ENCODE measurements at regions not wholly inside any gene's neighbourhood (a gene's known extent, or its start where the extent isn't known, plus 50 kb on each side); places are given as distances from the start of the nearest gene placed in this dataset.

DNA sequence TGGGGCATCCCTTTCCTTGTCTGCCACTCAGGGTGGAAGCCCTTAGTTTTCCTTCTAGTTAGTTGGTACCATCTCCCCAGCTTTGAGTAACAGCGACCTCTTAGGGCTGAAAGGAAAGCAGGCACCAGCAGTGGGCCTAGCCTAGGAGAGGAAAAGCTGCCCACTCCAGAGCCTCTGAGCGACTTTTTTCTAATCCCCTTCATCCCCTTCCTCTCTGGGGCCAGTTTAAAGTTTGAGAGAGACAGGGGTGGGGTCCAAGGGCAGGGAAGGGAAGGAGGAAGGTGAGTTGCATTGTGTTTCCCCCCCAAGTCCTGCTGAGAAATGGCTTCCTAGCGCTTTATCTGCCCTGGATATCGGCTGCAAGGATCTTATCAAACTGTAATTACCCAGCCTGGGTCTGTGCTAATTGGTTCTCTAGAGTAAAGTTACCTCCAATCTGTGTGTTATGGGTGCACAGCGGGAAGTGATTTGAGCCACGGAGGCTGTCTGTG lies 573.9 kb upstream of the CADM1 start:
- 65 to 77% methylated on average over 6 of the region's 6 CpGs for WGBS, 2 donors
- no peak for DNase-seq
- H3K36me3 ChIP-seq = no peaks in the 10 kb centered on the region

DNA sequence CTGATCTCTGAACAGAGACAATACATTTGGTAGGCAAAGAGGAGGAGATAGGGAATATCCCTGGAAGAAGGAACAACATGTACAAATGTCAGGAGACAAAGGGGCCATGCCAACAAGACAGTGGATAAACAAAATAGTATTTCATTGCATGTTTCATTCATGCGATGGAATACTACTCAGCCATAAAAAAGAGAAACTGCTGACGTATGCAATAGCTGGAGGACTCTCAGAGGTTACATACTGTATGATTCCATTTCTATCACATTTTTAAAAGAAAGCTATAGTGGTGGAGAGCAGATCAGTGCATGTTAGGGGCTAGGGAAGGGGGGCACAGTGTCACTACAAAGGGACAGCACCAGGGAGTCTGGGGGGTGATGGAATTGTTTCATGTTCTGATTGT lies 572.9 kb upstream of the CADM1 start:
- DNase-seq = no peak
- Histone ChIP-seq H3K27me3 (peaks cover 0 to 25% (median 0%) of the 10 kb centered on the region in 3 donors), H3K36me3 (no peaks in the 10 kb centered on the region), H3K4me3 (no peak overlapping the region), H3K27ac (no peak overlapping the region), H3K9me3 (peaks cover 0 to 3% (median 0%) of the 10 kb centered on the region in 4 donors), H3K4me1 (peaks cover 0 to 11% (median 0%) of the 10 kb centered on the region in 4 donors)
- TF ChIP-seq EP300 (IDR thresholded peaks at IDR 0.05) (no peak), POLR2A (IDR thresholded peaks at IDR 0.05) (no peak), POLR2AphosphoS5 (IDR thresholded peaks at IDR 0.05) (no peak)
- TF ChIP-seq, protein P1, sequence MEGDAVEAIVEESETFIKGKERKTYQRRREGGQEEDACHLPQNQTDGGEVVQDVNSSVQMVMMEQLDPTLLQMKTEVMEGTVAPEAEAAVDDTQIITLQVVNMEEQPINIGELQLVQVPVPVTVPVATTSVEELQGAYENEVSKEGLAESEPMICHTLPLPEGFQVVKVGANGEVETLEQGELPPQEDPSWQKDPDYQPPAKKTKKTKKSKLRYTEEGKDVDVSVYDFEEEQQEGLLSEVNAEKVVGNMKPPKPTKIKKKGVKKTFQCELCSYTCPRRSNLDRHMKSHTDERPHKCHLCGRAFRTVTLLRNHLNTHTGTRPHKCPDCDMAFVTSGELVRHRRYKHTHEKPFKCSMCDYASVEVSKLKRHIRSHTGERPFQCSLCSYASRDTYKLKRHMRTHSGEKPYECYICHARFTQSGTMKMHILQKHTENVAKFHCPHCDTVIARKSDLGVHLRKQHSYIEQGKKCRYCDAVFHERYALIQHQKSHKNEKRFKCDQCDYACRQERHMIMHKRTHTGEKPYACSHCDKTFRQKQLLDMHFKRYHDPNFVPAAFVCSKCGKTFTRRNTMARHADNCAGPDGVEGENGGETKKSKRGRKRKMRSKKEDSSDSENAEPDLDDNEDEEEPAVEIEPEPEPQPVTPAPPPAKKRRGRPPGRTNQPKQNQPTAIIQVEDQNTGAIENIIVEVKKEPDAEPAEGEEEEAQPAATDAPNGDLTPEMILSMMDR (IDR thresholded peaks at IDR 0.05) = no peak
- WGBS, 2 donors = 94 to 95% methylated on average over 2 of the region's 2 CpGs
- intact Hi-C loops (cut with DNase I) = no loop called here

More for the DNA sequence above, 573.9 kb upstream of the CADM1 start:
- H3K4me1 ChIP-seq = peaks cover 0 to 11% (median 0%) of the 10 kb centered on the region in 4 donors
- TF ChIP-seq POLR2AphosphoS5 (IDR thresholded peaks at IDR 0.05) (no peak), POLR2A (IDR thresholded peaks at IDR 0.05) (no peak), EP300 (IDR thresholded peaks at IDR 0.05) (no peak)
- TF ChIP-seq, protein P1 (IDR thresholded peaks at IDR 0.05) = no peak
- no peak overlapping the region for H3K4me3 ChIP-seq
- intact Hi-C loops (cut with DNase I) = no loop called here
- peaks cover 0 to 3% (median 0%) of the 10 kb centered on the region in 4 donors for H3K9me3 ChIP-seq
- peaks cover 0 to 16% (median 0%) of the 10 kb centered on the region in 3 donors for H3K27me3 ChIP-seq
- no peak overlapping the region for H3K27ac ChIP-seq

DNA sequence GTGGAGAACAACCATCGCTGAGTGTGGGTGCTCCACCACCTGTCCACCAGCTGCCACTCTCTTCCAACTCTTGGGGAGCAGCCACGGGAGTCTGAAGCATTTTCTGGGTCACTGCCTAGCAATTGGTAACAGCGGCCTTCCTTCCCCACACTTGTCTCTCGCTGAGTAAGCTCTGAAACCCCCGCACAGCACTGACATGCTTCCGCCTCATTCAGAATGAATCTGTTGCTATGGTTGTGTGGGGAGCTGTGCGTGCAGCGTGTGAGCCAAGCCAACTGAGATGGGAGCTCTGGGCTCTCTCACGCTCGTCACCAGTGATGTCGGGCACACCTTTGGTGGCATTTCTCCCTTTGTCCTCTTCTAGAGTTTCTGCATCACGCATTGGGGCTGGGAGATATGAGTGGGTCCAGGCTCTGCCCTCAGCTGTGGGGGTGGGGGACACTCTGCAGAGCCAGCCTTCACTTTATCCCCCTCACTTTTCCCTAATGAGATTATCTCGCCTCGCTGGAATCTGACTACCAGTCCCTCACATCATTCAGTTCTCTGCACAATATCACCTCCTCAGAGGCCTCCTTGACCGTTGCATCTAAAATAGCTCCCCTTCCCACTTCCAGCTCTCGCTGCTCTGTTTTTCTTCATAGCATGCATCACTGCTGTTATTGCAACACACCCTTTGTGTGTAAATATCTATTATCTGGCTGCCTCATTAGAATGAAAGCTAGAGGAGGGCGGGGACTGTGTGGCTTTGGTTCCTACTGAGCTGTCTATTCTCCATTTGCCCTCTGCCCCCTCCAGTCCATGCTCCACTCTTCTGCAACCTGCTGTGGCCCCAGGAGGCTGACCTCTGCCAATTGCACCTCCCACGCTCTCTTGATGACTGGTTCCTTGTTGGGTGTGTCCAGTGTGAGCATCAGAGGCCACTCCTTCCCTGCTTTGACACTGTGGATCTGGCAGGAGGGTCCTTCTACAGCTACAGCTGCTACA lies 569.9 kb upstream of the CADM1 start:
- intact Hi-C loops (cut with DNase I) = no loop called here

DNA sequence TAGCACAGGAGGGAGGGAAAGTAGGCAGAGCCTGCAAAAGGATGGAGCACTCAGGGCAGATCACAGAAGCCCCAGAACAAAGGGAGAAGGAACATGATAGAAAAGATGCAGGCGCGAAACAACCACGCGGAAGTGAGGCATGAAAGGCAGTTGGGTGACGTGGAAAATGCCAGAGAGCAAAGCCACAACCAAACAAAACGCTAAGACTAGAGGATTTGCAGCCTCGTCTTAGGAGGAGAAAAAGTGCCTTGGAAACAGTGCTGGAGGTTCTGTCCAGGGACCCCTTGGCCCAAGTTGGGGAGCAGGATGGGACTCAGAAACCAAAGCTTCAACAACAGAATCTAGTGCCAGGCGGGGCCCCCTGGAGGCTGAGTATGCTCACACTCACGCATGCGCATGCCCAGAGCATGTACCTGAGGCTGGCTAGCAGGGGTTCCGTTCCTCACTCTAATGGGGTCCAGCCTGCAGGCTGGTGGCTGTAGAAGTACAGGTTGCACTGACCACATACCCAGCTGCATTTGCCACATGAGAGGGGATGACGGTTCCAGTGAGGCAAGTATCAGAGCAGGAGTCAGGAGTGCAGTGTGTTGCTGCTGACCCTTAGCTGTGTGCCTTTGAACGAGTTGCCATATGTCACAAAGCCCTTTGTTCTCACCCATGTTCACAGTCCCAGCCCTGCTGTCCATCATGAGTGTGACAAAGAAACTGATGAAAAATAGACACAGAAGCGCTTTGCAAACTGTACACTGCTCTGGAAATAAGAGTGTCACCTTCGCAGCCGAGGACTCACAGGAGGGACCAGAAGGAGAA lies 568.6 kb upstream of the CADM1 start:
- H3K9me3 ChIP-seq = no peaks in the 10 kb centered on the region
- no peak overlapping the region for H3K4me3 ChIP-seq
- no peaks in the 10 kb centered on the region for H3K36me3 ChIP-seq
- H3K27ac ChIP-seq = no peak overlapping the region
- peaks cover 0 to 11% (median 0%) of the 10 kb centered on the region in 4 donors for H3K4me1 ChIP-seq
- TF ChIP-seq POLR2A (IDR thresholded peaks at IDR 0.05) (no peak), EP300 (IDR thresholded peaks at IDR 0.05) (no peak), POLR2AphosphoS5 (IDR thresholded peaks at IDR 0.05) (no peak)
- TF ChIP-seq, protein P1 (IDR thresholded peaks at IDR 0.05) = no peak
- no peak for DNase-seq
- peaks cover 0 to 34% (median 0%) of the 10 kb centered on the region in 3 donors for H3K27me3 ChIP-seq
- WGBS, 2 donors = 85 to 86% methylated on average over 16 of the region's 16 CpGs
- intact Hi-C loops (cut with DNase I) = no loop called here

More for the DNA sequence above, 569.9 kb upstream of the CADM1 start:
- 57 to 64% methylated on average over 18 of the region's 18 CpGs for WGBS, 2 donors
- Histone ChIP-seq H3K9me3 (no peaks in the 10 kb centered on the region), H3K4me1 (peaks cover 0 to 11% (median 0%) of the 10 kb centered on the region in 4 donors), H3K4me3 (no peak overlapping the region), H3K27me3 (peaks cover 0 to 34% (median 0%) of the 10 kb centered on the region in 3 donors), H3K36me3 (no peaks in the 10 kb centered on the region), H3K27ac (no peak overlapping the region)
- TF ChIP-seq, protein P1 (IDR thresholded peaks at IDR 0.05) = no peak
- no peak for DNase-seq
